ENCODE measurements at regions not wholly inside any gene's neighbourhood (a gene's known extent, or its start where the extent isn't known, plus 50 kb on each side); places are given as distances from the start of the nearest gene placed in this dataset.

DNA sequence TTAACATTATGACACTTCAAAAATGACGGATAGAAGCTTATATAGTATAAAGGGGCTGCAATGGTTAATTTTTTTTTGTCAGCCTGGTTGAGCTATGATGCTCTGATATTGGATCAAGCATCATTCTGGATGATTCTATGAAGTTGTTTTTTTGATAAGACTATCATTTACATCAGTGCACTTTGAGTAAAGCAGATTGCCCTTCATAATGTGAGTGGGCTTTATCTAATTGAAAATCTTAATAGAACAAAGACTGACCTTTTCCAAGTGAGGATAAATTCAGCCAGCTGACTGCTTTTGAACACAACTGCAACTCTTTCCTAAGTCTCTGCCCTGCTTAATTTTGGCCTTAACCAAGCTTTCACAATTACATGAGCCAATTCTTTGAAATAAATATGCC is 1476.2 kb downstream of the NCAM2 start:
- Histone ChIP-seq H3K27ac (ENCODE audit: low read depth in 2 of 2, low read length in 1 of 2) (no peak overlapping the region), H4K20me1 (ENCODE audit: insufficient read depth) (no peaks in the 10 kb centered on the region), H3K27me3 (ENCODE audit: insufficient read depth) (no peaks in the 10 kb centered on the region), H3K79me2 (ENCODE audit: insufficient read depth) (no peaks in the 10 kb centered on the region), H3K9me3 (no peaks in the 10 kb centered on the region), H3K9me2 (no peaks in the 10 kb centered on the region), H3K36me3 (replicated peaks in 1 of 2; ENCODE audit: control insufficient read depth in 1 of 2, insufficient read depth in 2 of 2, low read length in 1 of 2) (no peaks in the 10 kb centered on the region), H3K4me1 (ENCODE audit: control insufficient read depth in 1 of 2, insufficient read depth in 2 of 2, low read depth in 1 of 2, low read length in 1 of 2) (peaks cover 0 to 5% of the 10 kb centered on the region in 2 experiments; a peak in 2 of 4 replicates), H3K9ac (no peak overlapping the region), H3K4me3 (ENCODE audit: low read depth in 2 of 2, low read length in 1 of 2) (no peak overlapping the region), H3F3A (replicated peaks; ENCODE audit: insufficient read depth) (no peaks in the 10 kb centered on the region), H2AFZ (ENCODE audit: low read depth) (no peak overlapping the region), H3K4me2 (no peak overlapping the region)
- ChIA-PET POLR2A (no interaction called here), CTCF (interaction anchor here (1.0 to 2.3 kb wide), 3 partner anchors 10 to 1471 kb away, joined by 3 to 7 read pairs (median 3); no protein-coding TSS in a partner anchor)
- WGBS (ENCODE audit: low lambda C conversion rate), result 13% methylated on average over 1 of the region's 1 CpG
- TF ChIP-seq RAD21 (IDR thresholded peaks at IDR 0.05; ENCODE audit: low read length) (peak; percentile 18; the same call in 1 of the 2 replicates), ELF1 (IDR thresholded peaks at IDR 0.05) (no peak), GATA2 (CRISPR knock-in tag; IDR thresholded peaks at IDR 0.05) (peak; percentile 53), EP300 (IDR thresholded peaks at IDR 0.05; ENCODE audit: borderline replicate concordance in 1 of 2, low read depth in 1 of 2, low read length in 1 of 2) (peak in 1 of 2 experiments; percentile 53; a peak in 1 of 4 replicates)
- DNase-seq, result peak; percentile 2

DNA sequence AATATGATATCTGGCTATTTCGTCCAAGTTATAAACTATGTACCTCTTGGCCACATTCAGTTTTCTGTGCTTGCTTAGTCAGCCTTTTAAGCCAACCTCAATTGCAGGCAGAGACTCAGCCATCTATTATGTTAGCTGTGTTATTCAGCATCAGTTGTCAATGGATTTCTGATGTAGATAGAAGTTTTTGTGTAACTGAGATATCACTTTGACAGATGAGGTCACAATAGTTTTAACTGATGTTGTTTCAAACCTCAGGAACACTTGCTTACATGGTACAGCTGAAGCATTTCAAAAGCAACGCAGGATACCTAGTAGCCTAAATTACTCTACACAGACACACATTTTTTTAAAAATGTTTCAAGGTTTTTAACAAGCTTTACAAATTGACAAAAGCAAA is 1478.0 kb downstream of the NCAM2 start:
- H3K9me2 ChIP-seq, result no peaks in the 10 kb centered on the region
- H3F3A ChIP-seq (replicated peaks; ENCODE audit: insufficient read depth), result no peaks in the 10 kb centered on the region
- WGBS (ENCODE audit: low lambda C conversion rate), result 33% methylated on average over 2 of the region's 2 CpGs
- H3K4me1 ChIP-seq (ENCODE audit: control insufficient read depth in 1 of 2, insufficient read depth in 2 of 2, low read depth in 1 of 2, low read length in 1 of 2), result peaks cover 0 to 5% of the 10 kb centered on the region in 2 experiments; a peak in 2 of 4 replicates
- H3K27me3 ChIP-seq (ENCODE audit: insufficient read depth), result no peaks in the 10 kb centered on the region
- POLR2A ChIA-PET, result no interaction called here
- no peaks in the 10 kb centered on the region for H4K20me1 ChIP-seq (ENCODE audit: insufficient read depth)
- H2AFZ ChIP-seq (ENCODE audit: low read depth), result no peak overlapping the region
- H3K4me3 ChIP-seq (ENCODE audit: low read depth in 2 of 2, low read length in 1 of 2), result no peak overlapping the region
- no peak for TF ChIP-seq FOSL2 (IDR thresholded peaks at IDR 0.05; ENCODE audit: borderline replicate concordance, low read depth)
- no peaks in the 10 kb centered on the region for H3K9me3 ChIP-seq
- H3K4me2 ChIP-seq, result no peak overlapping the region
- no peaks in the 10 kb centered on the region for H3K79me2 ChIP-seq (ENCODE audit: insufficient read depth)
- CTCF ChIA-PET, result no interaction called here
- H3K36me3 ChIP-seq (replicated peaks in 1 of 2; ENCODE audit: control insufficient read depth in 1 of 2, insufficient read depth in 2 of 2, low read length in 1 of 2), result no peaks in the 10 kb centered on the region
- H3K27ac ChIP-seq (ENCODE audit: low read depth in 2 of 2, low read length in 1 of 2), result no peak overlapping the region
- H3K9ac ChIP-seq, result no peak overlapping the region
- no peak for DNase-seq

DNA sequence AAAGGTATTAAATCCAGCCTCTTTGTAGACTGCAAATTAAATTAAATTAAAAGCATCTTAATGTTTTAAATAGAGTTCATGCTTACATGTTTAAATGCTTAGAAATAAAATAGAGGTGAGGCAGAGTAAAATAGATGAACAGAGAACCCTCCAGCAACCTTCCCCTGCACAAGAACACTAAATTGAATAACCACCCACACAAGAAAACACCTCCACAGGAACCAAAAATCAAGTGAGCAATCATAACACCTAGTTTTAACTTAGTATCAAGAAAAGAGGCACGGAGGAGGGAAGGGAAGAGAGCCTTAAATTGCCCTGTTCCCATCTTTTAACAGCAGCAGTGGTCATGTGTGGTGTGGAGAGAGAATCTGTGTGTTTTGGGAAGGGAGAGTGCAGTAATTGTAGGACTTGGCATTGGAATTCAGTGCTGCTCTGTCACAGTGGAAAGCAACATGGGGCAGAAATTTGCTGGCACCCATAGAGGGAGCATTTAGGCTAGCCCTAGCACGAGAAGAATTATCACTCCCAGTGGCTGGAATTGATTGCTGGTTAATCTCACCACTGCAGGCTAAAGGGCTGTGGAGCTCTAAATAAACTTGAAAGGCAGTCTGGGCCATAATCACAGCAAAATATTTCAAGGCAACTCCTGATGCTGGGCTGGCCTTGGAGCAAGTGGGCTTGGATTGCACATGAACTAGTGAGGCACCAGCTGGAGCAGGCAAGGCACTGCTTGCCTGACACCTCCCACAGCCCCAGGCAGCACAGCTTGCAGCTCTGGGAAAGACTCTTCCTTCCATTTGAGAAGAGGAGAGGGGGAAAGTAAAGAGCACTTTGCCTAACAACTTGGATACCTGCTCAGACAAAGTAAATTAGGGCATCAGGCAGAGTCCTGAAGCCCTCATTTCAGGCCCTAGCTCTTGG is 1478.8 kb downstream of the NCAM2 start:
- no peak for DNase-seq
- Histone ChIP-seq H3K36me3 (replicated peaks in 1 of 2; ENCODE audit: control insufficient read depth in 1 of 2, insufficient read depth in 2 of 2, low read length in 1 of 2) (no peaks in the 10 kb centered on the region), H3K27me3 (ENCODE audit: insufficient read depth) (no peaks in the 10 kb centered on the region), H3F3A (replicated peaks; ENCODE audit: insufficient read depth) (no peaks in the 10 kb centered on the region), H3K4me1 (ENCODE audit: control insufficient read depth in 1 of 2, insufficient read depth in 2 of 2, low read depth in 1 of 2, low read length in 1 of 2) (peaks cover 0 to 5% of the 10 kb centered on the region in 2 experiments; a peak in 2 of 4 replicates), H3K9me2 (no peaks in the 10 kb centered on the region), H3K9ac (no peak overlapping the region), H3K27ac (ENCODE audit: low read depth in 2 of 2, low read length in 1 of 2) (no peak overlapping the region), H4K20me1 (ENCODE audit: insufficient read depth) (no peaks in the 10 kb centered on the region), H3K9me3 (no peaks in the 10 kb centered on the region), H3K79me2 (ENCODE audit: insufficient read depth) (no peaks in the 10 kb centered on the region), H3K4me2 (no peak overlapping the region), H2AFZ (ENCODE audit: low read depth) (no peak overlapping the region), H3K4me3 (ENCODE audit: low read depth in 2 of 2, low read length in 1 of 2) (no peak overlapping the region)
- no peak for TF ChIP-seq FOXJ3 (CRISPR knock-in tag; IDR thresholded peaks at IDR 0.05)
- no peak for TF ChIP-seq CHD2 (IDR thresholded peaks at IDR 0.05; ENCODE audit: low read length, partially characterized antibody)
- no peak for TF ChIP-seq JUND (IDR thresholded peaks at IDR 0.05)
- no peak for TF ChIP-seq GABPA (IDR thresholded peaks at IDR 0.05; ENCODE audit: low read depth)
- TF ChIP-seq, protein P1, sequence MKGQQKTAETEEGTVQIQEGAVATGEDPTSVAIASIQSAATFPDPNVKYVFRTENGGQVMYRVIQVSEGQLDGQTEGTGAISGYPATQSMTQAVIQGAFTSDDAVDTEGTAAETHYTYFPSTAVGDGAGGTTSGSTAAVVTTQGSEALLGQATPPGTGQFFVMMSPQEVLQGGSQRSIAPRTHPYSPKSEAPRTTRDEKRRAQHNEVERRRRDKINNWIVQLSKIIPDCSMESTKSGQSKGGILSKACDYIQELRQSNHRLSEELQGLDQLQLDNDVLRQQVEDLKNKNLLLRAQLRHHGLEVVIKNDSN (IDR thresholded peaks at IDR 0.05; ENCODE audit: borderline replicate concordance, low read depth), result no peak
- ChIA-PET CTCF (no interaction called here), POLR2A (no interaction called here)
- WGBS (ENCODE audit: low lambda C conversion rate), result 5% methylated on average over 2 of the region's 2 CpGs

All from SK-N-SH (cell line).